Retinal pigment epithelial cell (primary cell): ENCODE measurements at regions not wholly inside any gene's neighbourhood (a gene's known extent, or its start where the extent isn't known, plus 50 kb on each side); places are given as distances from the start of the nearest gene placed in this dataset.
"Not testable (repeated sequence)": the region's sequence is repeated elsewhere in the genome, so short reads cannot be mapped to it uniquely, and the experiment has no call there.

Source experiments
- DNase-seq: peaks from one replicate; pipeline ENCODE4 v3.0.0-alpha.2; 2010; ENCODE audit warnings: low read depth
- H3K4me3 ChIP-seq: 2 replicates; pipeline ENCODE4 v1.5.1; 2011; ENCODE audit warnings: mild to moderate bottlenecking, low read length, control low read depth, moderate library complexity
- TF ChIP-seq, protein P1 (sequence below): conservative IDR thresholded peaks from 2 replicates; pipeline ENCODE4 v1.5.1; 2011; ENCODE audit warnings: low read depth, low read length, control low read depth, inconsistent platforms

DNA sequence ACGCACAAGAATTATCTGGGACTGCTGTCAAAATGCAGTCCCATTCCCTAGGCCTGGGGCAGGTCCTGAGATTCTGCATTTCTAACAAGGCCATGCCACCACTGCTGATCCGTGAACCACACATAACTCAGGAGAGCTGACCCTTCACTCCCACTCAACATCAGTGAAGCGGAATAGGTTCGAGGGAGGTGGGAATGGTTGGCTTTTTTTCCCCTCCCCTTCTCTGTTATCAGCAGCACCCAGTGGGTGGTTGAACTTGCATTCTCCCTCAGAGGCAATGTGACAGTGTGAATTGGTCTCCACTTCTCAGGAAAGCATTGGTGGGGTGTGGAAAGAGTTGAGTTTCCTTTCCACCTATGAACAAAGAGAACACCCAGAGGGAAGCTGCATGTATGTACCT lies 344.3 kb downstream of the GADD45G start:
- TF ChIP-seq, protein P1, sequence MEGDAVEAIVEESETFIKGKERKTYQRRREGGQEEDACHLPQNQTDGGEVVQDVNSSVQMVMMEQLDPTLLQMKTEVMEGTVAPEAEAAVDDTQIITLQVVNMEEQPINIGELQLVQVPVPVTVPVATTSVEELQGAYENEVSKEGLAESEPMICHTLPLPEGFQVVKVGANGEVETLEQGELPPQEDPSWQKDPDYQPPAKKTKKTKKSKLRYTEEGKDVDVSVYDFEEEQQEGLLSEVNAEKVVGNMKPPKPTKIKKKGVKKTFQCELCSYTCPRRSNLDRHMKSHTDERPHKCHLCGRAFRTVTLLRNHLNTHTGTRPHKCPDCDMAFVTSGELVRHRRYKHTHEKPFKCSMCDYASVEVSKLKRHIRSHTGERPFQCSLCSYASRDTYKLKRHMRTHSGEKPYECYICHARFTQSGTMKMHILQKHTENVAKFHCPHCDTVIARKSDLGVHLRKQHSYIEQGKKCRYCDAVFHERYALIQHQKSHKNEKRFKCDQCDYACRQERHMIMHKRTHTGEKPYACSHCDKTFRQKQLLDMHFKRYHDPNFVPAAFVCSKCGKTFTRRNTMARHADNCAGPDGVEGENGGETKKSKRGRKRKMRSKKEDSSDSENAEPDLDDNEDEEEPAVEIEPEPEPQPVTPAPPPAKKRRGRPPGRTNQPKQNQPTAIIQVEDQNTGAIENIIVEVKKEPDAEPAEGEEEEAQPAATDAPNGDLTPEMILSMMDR: no peak
- no peak for DNase-seq
- no peak overlapping the region for H3K4me3 ChIP-seq

DNA sequence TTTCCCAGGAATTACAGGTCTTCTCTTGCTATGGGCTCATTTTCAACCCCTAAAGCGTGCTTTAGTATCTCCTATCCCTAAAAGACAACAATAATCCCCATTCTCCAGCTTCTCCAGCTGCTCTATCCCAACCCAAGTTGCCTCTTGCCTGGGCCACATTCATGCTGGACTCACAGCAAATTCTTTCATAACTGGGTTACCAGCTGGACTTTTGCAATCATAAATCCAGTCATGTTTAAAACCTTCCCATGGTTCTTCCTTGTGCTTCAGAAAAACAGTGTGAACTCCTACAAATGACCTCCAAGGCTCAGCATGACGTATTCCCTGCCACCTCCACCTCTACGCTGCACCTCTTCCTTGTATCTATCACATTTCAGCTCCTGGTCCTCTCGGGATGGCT lies 346.9 kb downstream of the GADD45G start:
- DNase-seq: no peak
- TF ChIP-seq, protein P1: no peak
- H3K4me3 ChIP-seq: no peak overlapping the region

DNA sequence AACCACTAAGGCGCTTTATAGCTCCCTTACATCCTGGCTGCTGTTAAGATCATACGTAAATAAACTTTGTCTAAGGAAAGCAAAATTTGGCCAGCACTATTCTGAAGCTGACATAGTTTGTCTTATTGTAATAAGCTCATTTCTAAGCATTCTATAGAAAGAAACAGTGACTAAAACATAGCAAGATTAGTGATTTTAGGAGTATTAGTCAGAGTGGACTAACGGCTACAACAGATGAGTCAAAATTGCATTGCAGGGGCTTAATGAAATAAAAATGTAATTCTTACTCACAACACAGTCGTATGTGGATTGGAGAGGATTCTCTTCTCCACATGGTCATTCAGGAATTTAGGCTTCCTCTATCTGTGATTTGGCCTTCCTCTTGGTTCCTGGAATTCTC lies 347.6 kb downstream of the GADD45G start:
- TF ChIP-seq, protein P1: no peak
- DNase-seq: no peak
- no peak overlapping the region for H3K4me3 ChIP-seq

DNA sequence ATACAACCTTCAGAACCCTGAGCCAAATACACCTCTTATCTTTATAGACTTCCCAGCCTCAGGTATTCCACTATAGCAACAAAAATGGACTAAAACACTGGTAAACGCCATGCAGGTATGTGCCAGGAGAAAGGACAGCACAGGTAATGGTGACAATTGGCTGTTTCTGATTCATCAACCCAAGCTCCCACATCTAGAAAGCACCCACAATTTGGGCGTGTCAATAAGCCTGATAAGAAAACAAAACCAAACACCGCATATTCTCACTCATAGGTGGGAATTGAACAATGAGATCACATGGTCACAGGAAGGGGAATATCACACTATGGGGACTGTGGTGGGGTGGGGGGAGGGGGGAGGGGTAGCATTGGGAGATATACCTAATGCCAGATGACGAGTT lies 348.5 kb downstream of the GADD45G start:
- not testable (repeated sequence) for H3K4me3 ChIP-seq, DNase-seq

DNA sequence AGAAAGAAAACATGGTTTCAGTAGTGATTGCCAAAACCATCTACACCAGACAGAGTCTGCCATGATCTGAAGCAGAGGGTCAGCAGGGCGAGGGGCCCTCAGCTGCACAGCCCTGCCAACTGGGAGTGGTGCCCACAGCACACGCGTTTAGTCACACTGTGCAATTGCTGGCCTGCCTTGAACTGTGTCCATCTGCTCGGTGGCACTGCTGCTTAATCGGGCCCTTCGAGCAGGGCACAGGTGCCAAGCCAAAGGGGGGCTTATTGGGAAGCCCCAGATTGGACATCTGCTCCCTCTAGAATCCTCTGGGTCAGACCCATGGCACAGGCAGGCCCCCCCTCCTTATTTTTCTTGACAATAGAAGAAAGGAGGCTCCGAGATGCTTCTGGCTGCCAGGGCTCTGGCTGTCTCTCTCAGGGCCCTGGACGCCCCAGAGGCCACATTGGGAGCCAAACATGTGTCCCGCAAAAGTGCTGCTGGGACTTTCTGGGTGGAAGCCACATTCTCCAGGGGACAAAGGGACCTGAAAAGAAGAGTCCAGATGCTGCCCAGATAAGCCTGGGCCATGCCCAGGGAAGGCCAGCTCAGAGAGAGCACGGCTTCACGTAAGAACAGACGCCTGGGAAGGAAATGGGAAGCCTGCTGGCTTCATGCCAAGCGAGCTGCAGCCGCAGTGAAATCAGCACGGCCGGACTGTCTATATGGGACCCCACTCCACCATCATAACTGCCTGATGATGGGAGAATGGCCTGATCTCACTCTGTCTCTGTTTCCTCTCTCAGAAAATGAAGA lies 349.2 kb downstream of the GADD45G start:
- no peak for DNase-seq
- no peak overlapping the region for H3K4me3 ChIP-seq
- TF ChIP-seq, protein P1: no peak

DNA sequence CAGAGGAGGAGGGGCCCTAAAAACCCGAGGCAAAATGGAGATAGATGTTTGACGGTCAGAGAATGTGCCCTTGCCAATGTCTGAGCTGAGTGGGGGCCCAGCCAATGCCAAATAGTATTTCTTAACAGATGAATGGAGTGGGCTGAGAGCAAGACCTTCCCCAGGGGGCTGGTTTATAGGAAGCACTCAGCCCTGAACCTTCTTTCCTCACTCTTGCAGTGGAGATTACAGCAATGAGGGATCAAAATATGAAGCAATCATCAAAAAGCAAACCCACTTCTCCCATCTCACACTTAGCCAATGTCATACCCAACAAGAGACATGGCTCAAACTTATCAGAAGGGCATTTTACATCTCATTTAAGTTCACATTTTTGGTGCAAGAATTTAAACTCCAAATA lies 350.3 kb downstream of the GADD45G start:
- no peak overlapping the region for H3K4me3 ChIP-seq
- TF ChIP-seq, protein P1: no peak
- DNase-seq: no peak

DNA sequence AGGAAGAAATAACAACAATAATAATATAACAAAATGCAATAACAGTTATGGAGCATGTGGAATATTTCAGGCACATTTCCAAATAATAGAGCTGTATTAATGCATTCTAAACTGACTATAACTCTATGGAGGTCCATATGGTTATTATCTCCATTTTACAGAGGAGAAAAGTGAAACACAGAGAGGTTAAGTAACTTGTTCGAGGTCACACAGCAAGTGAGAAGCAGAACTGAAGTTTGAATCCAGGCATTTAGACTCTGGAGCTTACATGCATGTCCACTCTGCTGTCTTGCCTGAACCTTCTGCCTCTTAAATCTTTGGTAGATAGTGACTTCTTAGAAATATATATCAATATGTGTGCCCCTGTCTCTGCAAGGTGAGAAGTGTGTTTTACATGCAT lies 350.8 kb downstream of the GADD45G start:
- no peak overlapping the region for H3K4me3 ChIP-seq
- DNase-seq: no peak
- TF ChIP-seq, protein P1: no peak
